ENCODE measurements at regions not wholly inside any gene's neighbourhood (a gene's known extent, or its start where the extent isn't known, plus 50 kb on each side); places are given as distances from the start of the nearest gene placed in this dataset.

GRCh38 chr5:85069659-85070640 lies 685.3 kb upstream of the EDIL3 start:
- no peaks in the 10 kb centered on the region for H3K27me3 ChIP-seq (ENCODE audit: control insufficient read depth, insufficient read depth)
- H3K4me3 ChIP-seq (ENCODE audit: low read length) = no peak overlapping the region
- ATAC-seq = no peak
- H3K27ac ChIP-seq (ENCODE audit: low read length) = no peak overlapping the region
- H3K4me1 ChIP-seq (ENCODE audit: control insufficient read depth, insufficient read depth, low read length) = no peaks in the 10 kb centered on the region
- 83% methylated on average over 8 of the region's 8 CpGs for WGBS
- DNase-seq = peak in 1 of 3 donors; percentile 21
- intact Hi-C loops (cut with DNase I) = no loop called here
- H3K9me3 ChIP-seq (ENCODE audit: control insufficient read depth, low read length) = no peaks in the 10 kb centered on the region

DNA sequence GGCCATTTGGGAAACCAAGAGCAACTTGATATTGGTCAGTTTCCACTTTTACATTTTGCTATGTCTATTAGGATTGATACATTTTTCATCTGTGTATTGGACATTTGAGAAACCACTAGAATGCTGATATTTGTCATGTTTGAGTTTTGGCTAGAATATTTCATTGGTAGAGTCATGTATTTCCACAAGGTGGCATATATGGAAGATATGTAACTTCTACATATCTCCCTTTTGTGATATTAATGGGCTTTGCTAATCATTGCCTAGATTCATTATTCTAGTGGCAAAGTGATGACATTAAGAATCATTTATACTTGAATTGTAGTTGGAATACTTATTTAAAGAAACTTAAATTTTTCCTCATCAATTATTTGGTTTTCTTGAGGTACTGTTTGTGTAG lies 692.9 kb upstream of the EDIL3 start:
- ATAC-seq (no peak), DNase-seq (no peak)
- no peaks in the 10 kb centered on the region for H3K9me3 ChIP-seq (ENCODE audit: control insufficient read depth, low read length)
- intact Hi-C loops (cut with DNase I) = no loop called here
- H3K27ac ChIP-seq (ENCODE audit: low read length) = no peak overlapping the region
- H3K27me3 ChIP-seq (ENCODE audit: control insufficient read depth, insufficient read depth) = no peaks in the 10 kb centered on the region
- no peak overlapping the region for H3K4me3 ChIP-seq (ENCODE audit: low read length)
- H3K4me1 ChIP-seq (ENCODE audit: control insufficient read depth, insufficient read depth, low read length) = no peaks in the 10 kb centered on the region

DNA sequence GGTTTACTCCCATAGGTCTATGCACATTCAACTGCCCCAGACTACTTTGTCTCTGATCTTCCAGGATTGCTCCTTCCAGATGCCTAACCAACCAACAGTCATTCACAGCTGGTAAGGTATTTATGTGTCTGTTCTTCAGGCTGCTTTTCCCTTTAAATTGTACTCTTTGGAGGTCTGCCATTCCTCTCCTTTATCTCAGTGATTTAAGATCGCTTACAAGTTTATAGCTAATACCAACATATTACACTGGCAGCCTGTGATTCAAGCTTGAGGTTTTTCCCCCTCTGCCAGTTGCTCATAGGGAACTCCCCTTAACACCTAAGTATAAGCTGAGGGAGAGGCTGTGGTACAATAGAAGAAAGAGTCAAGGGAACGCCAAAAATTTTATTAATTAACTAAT lies 711.7 kb upstream of the EDIL3 start:
- Histone ChIP-seq H3K4me1 (ENCODE audit: control insufficient read depth, insufficient read depth, low read length) (no peaks in the 10 kb centered on the region), H3K27me3 (ENCODE audit: control insufficient read depth, insufficient read depth) (no peaks in the 10 kb centered on the region), H3K4me3 (ENCODE audit: low read length) (no peak overlapping the region), H3K9me3 (ENCODE audit: control insufficient read depth, low read length) (no peaks in the 10 kb centered on the region), H3K27ac (ENCODE audit: low read length) (no peak overlapping the region)
- intact Hi-C loops (cut with DNase I) = no loop called here
- DNase-seq (no peak), ATAC-seq (no peak)
- 83% methylated on average over 2 of the region's 2 CpGs for WGBS

- Histone ChIP-seq H3K27ac (ENCODE audit: low read length) (no peak overlapping the region), H3K27me3 (ENCODE audit: control insufficient read depth, insufficient read depth) (no peaks in the 10 kb centered on the region), H3K9me3 (ENCODE audit: control insufficient read depth, low read length) (no peaks in the 10 kb centered on the region), H3K4me3 (ENCODE audit: low read length) (no peak overlapping the region), H3K4me1 (ENCODE audit: control insufficient read depth, insufficient read depth, low read length) (no peaks in the 10 kb centered on the region)
- intact Hi-C loops (cut with DNase I) = no loop called here
- ATAC-seq (no peak), DNase-seq (no peak)
- WGBS = 52% methylated on average over 1 of the region's 1 CpG
These were observed 723.8 kb upstream of the EDIL3 start for GRCh38 chr5:85108471-85108870.

- intact Hi-C loops (cut with DNase I) = no loop called here
- ATAC-seq (no peak), DNase-seq (no peak)
- H3K4me1 ChIP-seq (ENCODE audit: control insufficient read depth, insufficient read depth, low read length) = no peaks in the 10 kb centered on the region
- no peaks in the 10 kb centered on the region for H3K9me3 ChIP-seq (ENCODE audit: control insufficient read depth, low read length)
- no peaks in the 10 kb centered on the region for H3K27me3 ChIP-seq (ENCODE audit: control insufficient read depth, insufficient read depth)
- no peak overlapping the region for H3K4me3 ChIP-seq (ENCODE audit: low read length)
- WGBS = 95% methylated on average over 1 of the region's 1 CpG
- H3K27ac ChIP-seq (ENCODE audit: low read length) = no peak overlapping the region
These were observed 724.9 kb upstream of the EDIL3 start for GRCh38 chr5:85109616-85110015.

DNA sequence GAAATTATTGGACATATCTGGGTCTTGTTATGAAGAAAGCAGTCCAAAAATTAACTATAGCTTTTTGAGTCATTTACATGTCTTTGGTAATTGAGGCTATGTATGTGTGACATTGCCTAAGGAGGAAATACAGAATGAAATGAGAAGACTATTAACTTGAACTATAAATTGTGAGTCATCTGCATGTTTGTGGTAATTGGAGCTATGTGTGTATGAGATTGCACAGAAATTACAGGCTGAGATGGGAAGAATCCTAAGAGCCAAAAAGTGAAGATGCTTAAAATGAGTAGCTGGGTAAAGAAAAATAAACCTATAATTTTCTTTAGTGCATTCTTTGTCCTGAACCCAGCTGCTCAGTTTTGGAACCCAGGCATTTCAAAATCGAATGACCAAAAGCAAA lies 747.6 kb upstream of the EDIL3 start:
- Histone ChIP-seq H3K4me3 (ENCODE audit: low read length) (no peak overlapping the region), H3K9me3 (ENCODE audit: control insufficient read depth, low read length) (no peaks in the 10 kb centered on the region), H3K27me3 (ENCODE audit: control insufficient read depth, insufficient read depth) (no peaks in the 10 kb centered on the region), H3K4me1 (ENCODE audit: control insufficient read depth, insufficient read depth, low read length) (no peaks in the 10 kb centered on the region), H3K27ac (ENCODE audit: low read length) (no peak overlapping the region)
- intact Hi-C loops (cut with DNase I) = no loop called here
- ATAC-seq (no peak), DNase-seq (no peak)
- WGBS = 59% methylated on average over 1 of the region's 1 CpG

GRCh38 chr5:85140471-85140870 lies 755.8 kb upstream of the EDIL3 start:
- H3K4me1 ChIP-seq (ENCODE audit: control insufficient read depth, insufficient read depth, low read length) = no peaks in the 10 kb centered on the region
- H3K9me3 ChIP-seq (ENCODE audit: control insufficient read depth, low read length) = no peaks in the 10 kb centered on the region
- ATAC-seq (no peak), DNase-seq (no peak)
- no peaks in the 10 kb centered on the region for H3K27me3 ChIP-seq (ENCODE audit: control insufficient read depth, insufficient read depth)
- no peak overlapping the region for H3K4me3 ChIP-seq (ENCODE audit: low read length)
- intact Hi-C loops (cut with DNase I) = no loop called here
- H3K27ac ChIP-seq (ENCODE audit: low read length) = no peak overlapping the region

DNA sequence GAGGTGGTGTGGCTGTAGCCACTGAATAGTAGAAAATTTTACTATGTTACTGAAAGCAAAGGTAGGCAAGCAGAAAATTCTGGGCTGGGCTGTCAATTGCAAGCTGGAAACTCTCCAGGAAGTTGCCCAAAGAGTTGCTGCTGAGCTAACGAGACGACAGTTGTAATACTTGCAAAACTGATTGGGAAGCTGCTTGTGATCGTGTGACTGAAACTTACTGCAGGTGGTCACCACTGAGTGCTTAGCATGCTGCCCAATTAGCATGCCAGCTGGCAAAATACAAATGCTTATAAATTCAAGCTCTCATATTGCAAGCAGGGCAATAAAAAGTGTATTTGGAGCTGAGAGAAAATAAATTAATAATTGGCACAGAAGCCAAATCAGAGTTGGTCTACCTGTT lies 758.5 kb upstream of the EDIL3 start:
- ATAC-seq = no peak
- intact Hi-C loops (cut with DNase I) = no loop called here
- no peak overlapping the region for H3K27ac ChIP-seq (ENCODE audit: low read length)

GRCh38 chr5:85148701-85149100 lies 764.0 kb upstream of the EDIL3 start:
- ATAC-seq (no peak), DNase-seq (no peak)
- no peak overlapping the region for H3K27ac ChIP-seq (ENCODE audit: low read length)
- intact Hi-C loops (cut with DNase I) = no loop called here
- 60% methylated on average over 2 of the region's 2 CpGs for WGBS
- no peaks in the 10 kb centered on the region for H3K9me3 ChIP-seq (ENCODE audit: control insufficient read depth, low read length)
- no peak overlapping the region for H3K4me3 ChIP-seq (ENCODE audit: low read length)
- H3K4me1 ChIP-seq (ENCODE audit: control insufficient read depth, insufficient read depth, low read length) = no peaks in the 10 kb centered on the region
- H3K27me3 ChIP-seq (ENCODE audit: control insufficient read depth, insufficient read depth) = no peaks in the 10 kb centered on the region

More for the DNA sequence above, 758.5 kb upstream of the EDIL3 start:
- Histone ChIP-seq H3K4me1 (ENCODE audit: control insufficient read depth, insufficient read depth, low read length) (no peaks in the 10 kb centered on the region), H3K9me3 (ENCODE audit: control insufficient read depth, low read length) (no peaks in the 10 kb centered on the region), H3K4me3 (ENCODE audit: low read length) (no peak overlapping the region), H3K27me3 (ENCODE audit: control insufficient read depth, insufficient read depth) (no peaks in the 10 kb centered on the region)
- DNase-seq = no peak
- 28% methylated on average over 3 of the region's 3 CpGs for WGBS

DNA sequence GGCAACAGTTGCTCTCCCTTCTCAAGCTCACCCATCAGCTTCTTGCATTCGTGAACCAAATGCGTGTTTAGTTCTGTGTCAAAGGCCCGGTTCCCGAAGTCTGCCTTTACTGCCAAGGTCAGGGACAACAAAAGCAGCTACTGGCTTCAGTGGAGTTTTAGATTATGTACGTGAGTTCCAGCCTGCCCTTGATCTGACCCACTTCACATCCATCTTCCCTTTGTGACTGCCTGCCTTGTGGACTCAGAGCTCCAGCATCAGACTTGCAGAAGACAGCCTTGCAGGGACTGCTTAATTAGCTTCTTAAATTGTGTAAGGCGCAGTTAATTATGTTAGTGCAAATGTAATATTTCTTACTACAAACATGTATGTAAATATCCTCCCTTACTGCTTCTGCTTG lies 774.7 kb upstream of the EDIL3 start:
- Histone ChIP-seq H3K27me3 (ENCODE audit: control insufficient read depth, insufficient read depth) (no peaks in the 10 kb centered on the region), H3K9me3 (ENCODE audit: control insufficient read depth, low read length) (no peaks in the 10 kb centered on the region), H3K27ac (ENCODE audit: low read length) (no peak overlapping the region), H3K4me1 (ENCODE audit: control insufficient read depth, insufficient read depth, low read length) (no peaks in the 10 kb centered on the region), H3K4me3 (ENCODE audit: low read length) (no peak overlapping the region)
- DNase-seq = no peak
- WGBS = 72% methylated on average over 6 of the region's 6 CpGs
- ATAC-seq = no peak
- intact Hi-C loops (cut with DNase I) = no loop called here

- ATAC-seq (no peak), DNase-seq (no peak)
- WGBS = 69% methylated on average over 1 of the region's 1 CpG
- Histone ChIP-seq H3K27me3 (ENCODE audit: control insufficient read depth, insufficient read depth) (no peaks in the 10 kb centered on the region), H3K27ac (ENCODE audit: low read length) (no peak overlapping the region), H3K4me1 (ENCODE audit: control insufficient read depth, insufficient read depth, low read length) (no peaks in the 10 kb centered on the region), H3K4me3 (ENCODE audit: low read length) (no peak overlapping the region), H3K9me3 (ENCODE audit: control insufficient read depth, low read length) (no peaks in the 10 kb centered on the region)
- intact Hi-C loops (cut with DNase I) = no loop called here
These were observed 783.8 kb upstream of the EDIL3 start for GRCh38 chr5:85168474-85168873.

- H3K4me1 ChIP-seq (ENCODE audit: control insufficient read depth, insufficient read depth, low read length) = no peaks in the 10 kb centered on the region
- H3K27me3 ChIP-seq (ENCODE audit: control insufficient read depth, insufficient read depth) = no peaks in the 10 kb centered on the region
- WGBS = 82% methylated on average over 4 of the region's 4 CpGs
- H3K4me3 ChIP-seq (ENCODE audit: low read length) = no peak overlapping the region
- H3K9me3 ChIP-seq (ENCODE audit: control insufficient read depth, low read length) = no peaks in the 10 kb centered on the region
- no peak for ATAC-seq
- H3K27ac ChIP-seq (ENCODE audit: low read length) = no peak overlapping the region
- DNase-seq = no peak
- intact Hi-C loops (cut with DNase I) = no loop called here
These were observed 785.5 kb upstream of the EDIL3 start for GRCh38 chr5:85170183-85170582.
